SK-N-SH (cell line): ENCODE measurements at regions not wholly inside any gene's neighbourhood (a gene's known extent, or its start where the extent isn't known, plus 50 kb on each side); places are given as distances from the start of the nearest gene placed in this dataset.

Experiments used
- CHD2 ChIP-seq: fragments of 150-350 bp; IDR thresholded peaks from 2 replicates; pipeline ENCODE4 v1.6.1; 2018; ENCODE audit warnings: low read length; ENCODE audit not compliant: partially characterized antibody
- CTCF ChIP-seq: fragments of 200-600 bp; sonication (generic); IDR thresholded peaks from 2 replicates; pipeline ENCODE4 v1.6.1; 2017; ENCODE audit warnings: antibody characterized with exemption, mild to moderate bottlenecking, moderate library complexity
- EP300 ChIP-seq, 2 experiments: IDR thresholded peaks; 2 replicates each; pipeline versions ENCODE4 v1.4.0 to v1.6.1; 2012; ENCODE audit warnings: borderline replicate concordance in 1 of 2, low read depth in 1 of 2, low read length in 1 of 2
- MAX ChIP-seq: IDR thresholded peaks from 2 replicates; pipeline ENCODE4 v1.4.0; 2012; ENCODE audit warnings: low read depth
- MXI1 ChIP-seq: IDR thresholded peaks from 2 replicates; pipeline ENCODE4 v1.6.1; 2012; ENCODE audit warnings: mild to moderate bottlenecking, low read depth, low read length, improper control_type of control experiment
- NFIC ChIP-seq: IDR thresholded peaks from 2 replicates; pipeline ENCODE4 v1.4.0; 2012; ENCODE audit warnings: borderline replicate concordance
- POLR2AphosphoS5 ChIP-seq: IDR thresholded peaks from 2 replicates; pipeline ENCODE4 v1.6.1; 2012; ENCODE audit warnings: low read depth, low read length
- RXRA ChIP-seq: IDR thresholded peaks from 2 replicates; pipeline ENCODE4 v1.4.0; 2012; ENCODE audit warnings: low read depth, mild to moderate bottlenecking, borderline replicate concordance
- SIN3A ChIP-seq: IDR thresholded peaks from 2 replicates; pipeline ENCODE4 v1.6.1; 2012; ENCODE audit warnings: low read depth, mild to moderate bottlenecking, low read length, moderate library complexity, borderline replicate concordance
- TEAD4 ChIP-seq: IDR thresholded peaks from 2 replicates; pipeline ENCODE4 v1.4.0; 2012; ENCODE audit warnings: mild to moderate bottlenecking, borderline replicate concordance; ENCODE audit not compliant: insufficient read depth

- TF ChIP-seq MXI1: no peak
- no peak for TF ChIP-seq POLR2AphosphoS5
- no peak for TF ChIP-seq EP300 (IDR thresholded peaks at IDR 0.05; ENCODE audit: borderline replicate concordance in 1 of 2, low read depth in 1 of 2, low read length in 1 of 2)
- TF ChIP-seq TEAD4: no peak
- TF ChIP-seq MAX: no peak
- TF ChIP-seq RXRA: no peak
- no peak for TF ChIP-seq NFIC
- TF ChIP-seq CTCF: no peak
- no peak for TF ChIP-seq CHD2
- TF ChIP-seq SIN3A: no peak
Measured at GRCh38 chr14:100427166-100427565, 104.0 kb downstream of the SLC25A47 start.
